ENCODE measurements at regions not wholly inside any gene's neighbourhood (a gene's known extent, or its start where the extent isn't known, plus 50 kb on each side); places are given as distances from the start of the nearest gene placed in this dataset.

DNA sequence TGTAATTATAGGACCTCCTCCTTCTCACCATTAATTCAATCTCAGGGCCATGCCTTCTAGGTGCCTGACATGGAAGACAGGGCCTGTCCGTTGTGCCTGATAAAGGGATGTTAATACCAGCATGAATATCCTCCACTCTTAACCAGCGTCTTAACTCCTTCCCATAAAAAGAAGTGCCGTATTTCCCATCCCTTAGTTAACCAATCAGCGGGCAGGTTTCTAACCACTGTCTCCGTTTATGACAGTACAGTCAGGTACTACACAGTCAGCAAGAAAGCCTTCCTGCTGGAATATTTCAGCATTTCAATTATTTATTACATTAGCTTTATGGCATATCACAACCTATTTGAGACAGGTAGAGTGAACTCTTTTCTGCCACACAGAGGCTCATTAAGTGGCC is 308.6 kb upstream of the FZD8 start:
- Mint-ChIP-seq H3K27ac (no peak overlapping the region), H3K9me3 (no peaks in the 10 kb centered on the region), H3K4me1 (ENCODE audit: low read depth) (no peaks in the 10 kb centered on the region), H3K4me3 (no peak overlapping the region), H3K36me3 (ENCODE audit: low read depth) (no peaks in the 10 kb centered on the region), H3K27me3 (no peaks in the 10 kb centered on the region)
- DNase-seq (no peak), ATAC-seq (no peak)
- POLR2A ChIA-PET: no interaction called here
- TF ChIP-seq, protein P1, sequence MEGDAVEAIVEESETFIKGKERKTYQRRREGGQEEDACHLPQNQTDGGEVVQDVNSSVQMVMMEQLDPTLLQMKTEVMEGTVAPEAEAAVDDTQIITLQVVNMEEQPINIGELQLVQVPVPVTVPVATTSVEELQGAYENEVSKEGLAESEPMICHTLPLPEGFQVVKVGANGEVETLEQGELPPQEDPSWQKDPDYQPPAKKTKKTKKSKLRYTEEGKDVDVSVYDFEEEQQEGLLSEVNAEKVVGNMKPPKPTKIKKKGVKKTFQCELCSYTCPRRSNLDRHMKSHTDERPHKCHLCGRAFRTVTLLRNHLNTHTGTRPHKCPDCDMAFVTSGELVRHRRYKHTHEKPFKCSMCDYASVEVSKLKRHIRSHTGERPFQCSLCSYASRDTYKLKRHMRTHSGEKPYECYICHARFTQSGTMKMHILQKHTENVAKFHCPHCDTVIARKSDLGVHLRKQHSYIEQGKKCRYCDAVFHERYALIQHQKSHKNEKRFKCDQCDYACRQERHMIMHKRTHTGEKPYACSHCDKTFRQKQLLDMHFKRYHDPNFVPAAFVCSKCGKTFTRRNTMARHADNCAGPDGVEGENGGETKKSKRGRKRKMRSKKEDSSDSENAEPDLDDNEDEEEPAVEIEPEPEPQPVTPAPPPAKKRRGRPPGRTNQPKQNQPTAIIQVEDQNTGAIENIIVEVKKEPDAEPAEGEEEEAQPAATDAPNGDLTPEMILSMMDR (IDR thresholded peaks at IDR 0.05): no peak
- intact Hi-C loops (cut with micrococcal nuclease): no loop called here
- CTCF ChIA-PET: no interaction called here

DNA sequence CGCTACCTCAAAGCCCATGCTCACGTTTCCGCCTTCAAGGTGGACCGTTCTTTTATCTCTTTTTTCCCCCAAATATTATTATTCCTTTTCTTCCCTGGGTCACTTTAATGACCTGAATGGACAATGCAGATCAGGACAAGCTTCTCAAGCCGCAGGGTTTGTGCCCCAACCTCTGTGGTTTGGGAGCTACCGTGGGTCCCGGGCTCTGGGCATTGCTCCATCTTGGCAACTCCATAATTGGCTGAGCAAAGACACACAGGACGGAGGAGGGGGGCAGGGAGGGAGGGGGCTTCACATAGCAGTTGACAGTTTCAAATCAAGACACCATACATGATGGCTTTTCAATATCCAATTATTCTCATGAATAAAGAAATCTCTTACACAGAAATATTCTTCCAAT is 308.1 kb upstream of the FZD8 start:
- CTCF ChIA-PET: no interaction called here
- no peaks in the 10 kb centered on the region for H3K36me3 Mint-ChIP-seq (ENCODE audit: low read depth)
- no peaks in the 10 kb centered on the region for H3K9me3 Mint-ChIP-seq
- intact Hi-C loops (cut with micrococcal nuclease): no loop called here
- ATAC-seq (no peak), DNase-seq (no peak)
- H3K4me3 Mint-ChIP-seq: no peak overlapping the region
- H3K4me1 Mint-ChIP-seq (ENCODE audit: low read depth): no peaks in the 10 kb centered on the region
- no peak overlapping the region for H3K27ac Mint-ChIP-seq
- no peaks in the 10 kb centered on the region for H3K27me3 Mint-ChIP-seq
- POLR2A ChIA-PET: no interaction called here
- TF ChIP-seq, protein P1 (IDR thresholded peaks at IDR 0.05): no peak

DNA sequence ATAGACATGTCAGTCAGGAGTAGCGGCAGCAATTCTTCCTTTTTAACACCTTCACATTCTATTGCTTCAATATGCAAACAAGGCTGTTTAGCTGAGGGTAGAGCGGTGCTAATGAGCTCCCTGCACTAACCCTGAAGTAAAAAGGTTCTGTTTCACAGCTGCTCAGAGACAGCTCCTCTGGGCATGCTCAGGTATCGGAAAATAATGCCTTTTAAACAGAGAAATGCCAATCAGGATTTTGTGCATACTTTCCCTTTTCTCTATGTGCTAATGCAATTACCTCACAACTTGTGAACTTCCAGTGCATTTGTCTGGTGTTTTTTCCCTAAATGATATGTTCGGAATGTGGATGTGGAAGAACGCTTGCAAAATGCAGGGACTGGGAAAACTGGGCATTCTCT is 307.7 kb upstream of the FZD8 start:
- H3K27ac Mint-ChIP-seq: no peak overlapping the region
- CTCF ChIA-PET: no interaction called here
- TF ChIP-seq, protein P1 (IDR thresholded peaks at IDR 0.05): no peak
- H3K27me3 Mint-ChIP-seq: no peaks in the 10 kb centered on the region
- H3K36me3 Mint-ChIP-seq (ENCODE audit: low read depth): no peaks in the 10 kb centered on the region
- H3K4me3 Mint-ChIP-seq: no peak overlapping the region
- no peaks in the 10 kb centered on the region for H3K4me1 Mint-ChIP-seq (ENCODE audit: low read depth)
- H3K9me3 Mint-ChIP-seq: no peaks in the 10 kb centered on the region
- DNase-seq (no peak), ATAC-seq (no peak)
- POLR2A ChIA-PET: no interaction called here
- intact Hi-C loops (cut with micrococcal nuclease): no loop called here

DNA sequence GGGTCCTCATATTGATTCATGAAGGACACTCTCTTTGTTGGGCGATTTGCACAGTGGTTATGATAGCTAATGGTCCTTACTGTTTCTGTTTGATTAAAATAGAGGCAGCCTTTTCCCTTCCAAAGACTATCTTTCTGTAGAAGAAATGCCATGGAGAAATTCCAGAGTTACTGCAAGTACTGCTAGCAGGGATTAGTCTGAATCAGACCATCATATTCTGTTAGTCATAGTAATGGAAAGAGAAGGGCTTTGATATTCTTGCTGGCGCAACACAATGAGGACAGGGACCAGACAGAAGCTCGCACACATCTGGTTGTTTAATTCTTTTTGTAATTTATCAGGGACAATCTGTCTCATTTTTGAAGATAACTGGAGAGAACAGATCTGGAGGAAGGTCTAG is 304.5 kb upstream of the FZD8 start:
- Mint-ChIP-seq H3K27ac (no peak overlapping the region), H3K27me3 (no peaks in the 10 kb centered on the region), H3K9me3 (no peaks in the 10 kb centered on the region), H3K4me1 (ENCODE audit: low read depth) (no peaks in the 10 kb centered on the region), H3K36me3 (ENCODE audit: low read depth) (no peaks in the 10 kb centered on the region), H3K4me3 (no peak overlapping the region)
- ChIA-PET POLR2A (no interaction called here), CTCF (no interaction called here)
- intact Hi-C loops (cut with micrococcal nuclease): no loop called here
- ATAC-seq (no peak), DNase-seq (no peak)
- TF ChIP-seq, protein P1 (IDR thresholded peaks at IDR 0.05): no peak

DNA sequence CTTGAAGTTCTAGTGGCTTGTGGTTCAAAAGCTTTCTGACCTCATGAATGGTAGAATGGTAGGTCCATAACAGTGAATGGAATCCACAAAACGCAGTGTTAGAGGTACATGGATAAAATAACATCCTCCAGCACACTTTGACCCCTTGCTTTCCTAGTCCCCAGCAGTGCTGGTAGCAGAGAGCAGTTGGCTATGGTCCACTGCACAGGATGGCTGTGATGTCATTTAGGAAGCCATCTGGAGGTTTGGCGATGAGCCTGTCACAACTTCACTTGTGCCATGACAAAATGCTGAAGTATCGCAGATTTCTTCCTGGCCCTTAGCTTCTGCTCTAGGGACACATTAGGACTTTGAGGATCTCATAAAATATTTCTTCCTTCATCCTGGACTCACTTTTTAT is 300.0 kb upstream of the FZD8 start:
- no peak for ATAC-seq
- CTCF ChIA-PET: no interaction called here
- Mint-ChIP-seq H3K4me3 (no peak overlapping the region), H3K9me3 (no peaks in the 10 kb centered on the region), H3K27ac (no peak overlapping the region), H3K4me1 (ENCODE audit: low read depth) (no peaks in the 10 kb centered on the region), H3K36me3 (ENCODE audit: low read depth) (no peaks in the 10 kb centered on the region), H3K27me3 (no peaks in the 10 kb centered on the region)
- TF ChIP-seq, protein P1 (IDR thresholded peaks at IDR 0.05): no peak
- POLR2A ChIA-PET: no interaction called here
- intact Hi-C loops (cut with micrococcal nuclease): no loop called here
- DNase-seq: no peak
